ENCODE measurements at regions not wholly inside any gene's neighbourhood (a gene's known extent, or its start where the extent isn't known, plus 50 kb on each side); places are given as distances from the start of the nearest gene placed in this dataset.

- TF ChIP-seq EZH2 (IDR thresholded peaks at IDR 0.05; ENCODE audit: low read depth, unreplicated experiment) (no peak), POLR2AphosphoS5 (IDR thresholded peaks at IDR 0.05; ENCODE audit: low read depth) (no peak), CTCF (conservative IDR thresholded peaks at IDR 0.05; ENCODE audit: low read depth in 2 of 2) (no peak), REST (IDR thresholded peaks at IDR 0.05; ENCODE audit: unreplicated experiment) (no peak), EZH2phosphoT487 (IDR thresholded peaks at IDR 0.05; ENCODE audit: unreplicated experiment) (no peak), CREB1 (CRISPR knock-in tag; IDR thresholded peaks at IDR 0.05; ENCODE audit: low read depth) (no peak), ZNF114 (CRISPR knock-in tag; IDR thresholded peaks at IDR 0.05) (no peak), JUNB (IDR thresholded peaks at IDR 0.05; ENCODE audit: unreplicated experiment) (no peak), NANOG (IDR thresholded peaks at IDR 0.05; ENCODE audit: borderline replicate concordance) (no peak), ZNF462 (CRISPR knock-in tag; IDR thresholded peaks at IDR 0.05) (no peak)
Observed at GRCh38 chr1:91582431-91582921, 81.8 kb downstream of the CDC7 start.

All from GM23338 (cell line).